ENCODE measurements at regions not wholly inside any gene's neighbourhood (a gene's known extent, or its start where the extent isn't known, plus 50 kb on each side); places are given as distances from the start of the nearest gene placed in this dataset.
"Not testable (repeated sequence)": the region's sequence is repeated elsewhere in the genome, so short reads cannot be mapped to it uniquely, and the experiment has no call there.

DNA sequence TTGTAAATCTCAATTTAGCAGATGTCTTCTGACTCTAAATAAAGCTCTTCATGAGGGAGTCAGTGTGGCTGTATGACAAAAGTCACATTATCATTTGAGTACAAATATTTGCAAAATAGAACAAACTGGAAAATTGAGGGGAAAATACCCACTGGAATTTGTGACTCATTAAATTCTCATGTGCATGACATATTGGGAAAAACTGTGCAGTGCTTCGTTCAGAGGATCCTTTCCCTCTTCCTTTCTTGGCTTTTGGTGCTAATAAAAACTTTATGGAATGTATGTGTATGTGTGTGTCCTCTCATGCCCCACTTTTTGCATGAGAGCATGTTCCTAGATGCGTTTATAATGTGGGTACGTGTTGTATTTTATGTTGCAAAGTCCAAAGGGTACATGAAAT is 267.8 kb downstream of the KTN1 start:
- DNase-seq (ENCODE audit: low read depth) = peak; percentile 49

DNA sequence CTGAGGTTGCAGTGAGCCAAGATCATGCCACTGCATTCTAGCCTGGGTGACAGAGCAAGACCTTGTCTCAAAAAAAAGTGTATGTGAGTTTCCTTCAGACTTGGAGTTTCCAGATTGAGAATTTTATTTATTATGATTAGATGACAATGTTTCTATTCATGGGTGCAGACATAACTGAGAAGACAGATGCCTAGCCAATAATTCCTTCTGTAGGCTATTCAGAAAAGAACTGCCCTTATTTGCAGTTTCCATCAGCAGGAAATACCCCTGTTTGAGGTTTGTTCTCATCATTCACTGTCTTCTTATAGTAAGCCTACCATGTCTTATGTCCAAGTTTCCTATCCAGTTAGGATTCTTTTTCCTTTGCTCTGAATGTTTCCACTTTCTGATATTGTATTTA is 269.0 kb downstream of the KTN1 start:
- no peak for DNase-seq (ENCODE audit: low read depth)

DNA sequence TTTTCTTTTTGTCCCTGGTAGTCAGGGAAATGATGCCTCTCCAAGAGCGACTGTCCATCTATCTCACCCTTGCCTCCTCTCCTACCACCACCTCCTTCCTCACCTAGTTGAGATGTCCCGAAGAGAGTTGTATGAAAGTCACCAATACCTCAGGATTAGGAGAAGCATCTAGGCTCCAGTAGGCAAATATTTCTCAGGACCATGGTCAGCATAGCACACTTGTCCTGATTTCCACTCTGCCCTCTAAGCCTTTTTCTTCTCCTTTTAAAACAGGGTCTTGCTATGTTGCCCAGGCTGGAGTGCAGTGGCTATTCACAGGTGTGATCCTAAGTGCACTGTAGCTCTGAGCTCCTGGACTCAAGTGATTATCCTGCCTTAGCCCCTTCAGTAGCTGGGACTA is 268.4 kb upstream of the PELI2 start:
- no peak for DNase-seq (ENCODE audit: low read depth)

DNA sequence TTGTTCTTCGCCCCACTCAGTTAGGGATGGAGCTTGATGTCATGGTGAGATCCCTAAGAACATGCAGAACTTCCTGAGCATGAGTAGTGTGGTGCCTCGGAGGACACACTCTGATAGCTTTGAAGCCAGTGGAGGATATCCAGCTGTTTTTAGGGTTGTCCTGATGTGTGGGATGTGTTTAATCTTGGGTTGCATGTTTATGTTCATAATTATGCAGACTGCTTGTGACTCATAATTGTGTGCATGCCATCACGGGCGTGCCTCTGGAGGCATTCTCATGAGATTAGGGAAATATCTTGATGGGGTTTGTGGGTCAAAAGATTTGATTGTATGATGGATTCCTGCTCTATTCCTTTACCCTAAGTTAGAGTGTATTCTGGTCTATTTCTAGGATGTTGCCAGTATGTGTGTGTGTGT is 267.4 kb upstream of the PELI2 start:
- peak; percentile 29 for DNase-seq (ENCODE audit: low read depth)

DNA sequence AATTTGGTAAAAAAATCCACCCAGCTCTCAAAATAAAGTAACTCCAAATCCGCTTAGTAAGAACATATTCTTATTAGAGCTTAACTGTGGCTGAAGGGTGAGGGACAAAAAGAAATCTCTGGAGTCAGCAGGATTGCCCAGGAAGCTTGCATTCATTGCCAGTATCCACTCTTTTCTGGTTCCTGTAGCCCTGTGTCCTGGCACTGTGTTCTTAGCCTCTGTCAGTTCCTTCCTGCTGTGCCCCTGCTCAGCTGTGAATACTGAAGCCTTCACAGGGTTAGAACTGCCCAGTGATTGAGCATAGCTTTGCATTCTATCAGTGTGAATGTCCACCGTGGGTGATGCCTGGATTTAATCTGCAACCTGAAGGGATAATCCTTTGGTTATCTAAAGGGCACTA is 266.9 kb upstream of the PELI2 start:
- no peak for DNase-seq (ENCODE audit: low read depth)

DNA sequence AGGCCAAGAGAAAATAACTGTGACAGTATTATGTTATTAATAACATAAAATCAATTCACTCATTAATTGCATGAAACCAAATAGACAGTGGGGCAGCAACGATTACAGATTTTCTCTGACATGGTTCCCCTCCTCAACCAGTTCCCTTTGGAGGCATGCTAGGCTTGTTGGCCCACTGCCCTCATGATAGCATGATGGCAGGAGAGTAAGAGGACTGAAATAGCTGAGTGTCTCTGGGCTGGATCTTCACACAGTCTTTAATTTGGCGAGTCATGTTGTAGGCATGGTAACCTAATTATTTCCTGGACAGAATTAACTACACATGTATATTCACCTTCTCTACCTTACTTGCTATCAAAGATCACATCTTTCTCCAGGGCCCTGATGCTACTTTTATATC is 266.2 kb upstream of the PELI2 start:
- DNase-seq (ENCODE audit: low read depth) = no peak

DNA sequence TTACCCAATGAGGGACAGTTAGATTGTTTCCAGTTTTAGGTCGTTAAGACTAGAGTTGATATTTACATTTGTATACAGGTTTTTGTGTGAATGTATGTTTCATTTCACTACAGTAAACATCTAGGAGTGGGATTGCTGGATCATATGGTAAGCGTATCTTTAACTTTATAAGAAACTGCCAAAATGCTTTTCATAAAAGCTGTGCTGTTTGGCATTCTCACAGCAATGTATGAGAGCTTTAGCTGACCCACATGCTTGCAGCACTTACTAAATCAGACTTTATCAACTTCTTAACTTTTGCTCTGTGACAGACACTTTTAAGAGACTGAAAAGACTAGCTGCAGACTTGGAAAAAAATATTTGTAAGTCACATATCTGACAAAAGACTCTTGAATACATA is 262.5 kb upstream of the PELI2 start:
- no peak for DNase-seq (ENCODE audit: low read depth)

DNA sequence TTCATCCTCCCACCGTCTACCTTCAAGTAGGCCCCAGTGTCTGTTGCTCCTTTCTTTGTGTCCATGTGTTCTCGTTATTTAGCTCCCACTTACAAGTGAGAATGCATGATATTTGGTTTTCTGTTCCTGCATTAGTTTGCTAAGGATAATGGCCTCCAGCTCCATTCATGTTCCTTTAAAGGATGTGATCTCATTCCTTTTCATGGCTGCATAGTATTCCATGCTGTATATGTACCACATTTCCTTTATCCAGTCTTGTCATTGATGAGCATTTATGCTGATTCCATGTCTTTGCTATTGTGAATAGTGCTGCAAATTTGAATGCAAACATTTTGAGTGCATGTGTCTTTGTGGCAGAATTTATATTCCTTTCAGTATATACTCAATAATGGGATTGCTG is 259.6 kb upstream of the PELI2 start:
- DNase-seq (ENCODE audit: low read depth) = no peak

DNA sequence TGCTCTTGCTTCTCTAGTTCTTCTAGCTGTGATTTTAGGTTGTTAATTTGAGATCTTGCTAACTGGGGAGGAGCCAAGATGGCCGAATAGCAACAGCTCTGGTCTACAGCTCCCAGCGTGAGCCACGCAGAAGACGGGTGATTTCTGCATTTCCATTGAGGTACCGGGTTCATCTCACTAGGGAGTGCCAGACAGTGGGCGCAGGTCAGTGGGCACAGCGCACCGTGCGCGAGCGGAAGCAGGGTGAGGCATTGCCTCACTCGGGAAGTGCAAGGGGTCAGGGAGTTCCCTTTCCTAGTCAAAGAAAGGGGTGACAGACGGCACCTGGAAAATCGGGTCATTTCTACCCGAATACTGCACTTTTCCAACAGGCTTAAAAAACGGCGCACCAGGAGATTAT is 256.6 kb upstream of the PELI2 start:
- DNase-seq (ENCODE audit: low read depth) = not testable (repeated sequence)

DNA sequence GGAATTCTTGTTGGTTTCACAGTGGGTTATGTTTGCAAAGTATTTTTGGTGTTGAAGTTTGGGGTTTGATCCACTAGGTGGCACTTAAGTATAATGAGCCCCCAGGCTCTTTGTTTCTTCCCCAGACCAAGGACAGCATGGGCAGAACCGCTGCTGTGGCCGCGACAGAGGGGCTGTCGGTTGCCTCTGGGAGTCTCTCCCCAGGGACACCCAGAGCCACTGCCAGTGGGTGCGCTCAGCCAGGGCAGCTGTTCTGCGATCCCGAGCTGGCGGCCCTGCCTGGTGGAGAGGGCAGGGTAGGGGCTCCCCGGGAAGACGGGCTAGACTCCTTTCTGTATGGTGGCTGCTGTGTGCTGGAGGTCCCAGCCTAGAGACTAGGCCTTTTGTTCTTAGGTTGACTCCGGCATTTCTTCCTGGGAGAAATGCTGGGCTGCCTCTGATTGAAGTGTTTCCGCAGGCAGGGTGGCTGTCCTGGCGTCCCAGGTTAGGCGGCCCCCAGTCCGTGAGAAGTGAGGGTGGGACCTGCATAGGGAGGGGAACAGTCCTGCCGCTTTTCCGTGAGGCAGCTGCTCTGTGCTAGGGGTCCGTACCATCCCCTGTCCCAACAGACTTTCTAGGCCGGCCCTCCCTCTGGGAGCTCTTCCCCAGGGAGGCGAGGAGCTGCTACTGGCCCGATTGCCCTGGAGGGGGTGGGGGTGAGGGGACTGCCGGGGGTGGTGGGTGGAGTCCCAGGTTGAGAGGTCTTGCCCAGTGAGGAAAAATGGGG is 253.1 kb upstream of the PELI2 start:
- no peak for DNase-seq (ENCODE audit: low read depth)

DNA sequence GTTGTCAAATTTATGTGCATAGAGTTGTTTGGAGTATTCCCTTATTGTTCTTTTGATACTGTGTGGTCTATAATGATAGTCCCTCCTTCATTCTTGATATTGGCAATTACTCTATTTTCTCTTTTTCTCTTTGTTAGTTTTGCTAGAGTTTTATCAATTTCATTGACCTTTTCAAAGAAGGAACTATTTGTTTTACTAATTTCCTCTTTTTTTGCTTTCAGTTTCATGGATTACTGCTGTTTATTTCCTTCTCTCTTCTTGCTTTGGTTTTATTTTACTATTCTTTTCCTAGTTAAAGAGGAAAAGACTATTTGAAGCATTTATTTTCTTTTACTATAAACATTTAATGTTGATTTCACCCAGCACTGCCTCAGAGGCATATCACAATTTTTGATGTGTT is 250.9 kb upstream of the PELI2 start:
- no peak for DNase-seq (ENCODE audit: low read depth)

DNA sequence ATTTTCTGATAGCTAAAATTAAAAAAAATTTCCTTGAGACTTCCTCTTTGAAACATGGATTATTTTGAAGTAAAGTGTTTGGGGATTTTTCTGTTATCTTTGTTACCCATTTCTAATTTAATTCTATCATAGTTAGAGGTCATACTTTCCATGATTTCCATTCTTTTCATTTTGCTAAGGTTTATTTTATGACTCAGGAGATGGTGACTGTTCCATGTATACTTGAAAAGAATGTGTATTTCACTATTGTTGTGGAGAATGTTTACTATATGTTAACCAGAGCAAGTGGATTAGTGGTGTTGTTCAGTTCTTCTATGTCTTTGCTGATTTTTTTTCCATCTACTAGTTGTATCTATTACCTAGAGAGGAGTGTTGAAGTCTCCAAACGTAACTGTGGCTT is 250.5 kb upstream of the PELI2 start:
- DNase-seq (ENCODE audit: low read depth) = peak; percentile 14

DNA sequence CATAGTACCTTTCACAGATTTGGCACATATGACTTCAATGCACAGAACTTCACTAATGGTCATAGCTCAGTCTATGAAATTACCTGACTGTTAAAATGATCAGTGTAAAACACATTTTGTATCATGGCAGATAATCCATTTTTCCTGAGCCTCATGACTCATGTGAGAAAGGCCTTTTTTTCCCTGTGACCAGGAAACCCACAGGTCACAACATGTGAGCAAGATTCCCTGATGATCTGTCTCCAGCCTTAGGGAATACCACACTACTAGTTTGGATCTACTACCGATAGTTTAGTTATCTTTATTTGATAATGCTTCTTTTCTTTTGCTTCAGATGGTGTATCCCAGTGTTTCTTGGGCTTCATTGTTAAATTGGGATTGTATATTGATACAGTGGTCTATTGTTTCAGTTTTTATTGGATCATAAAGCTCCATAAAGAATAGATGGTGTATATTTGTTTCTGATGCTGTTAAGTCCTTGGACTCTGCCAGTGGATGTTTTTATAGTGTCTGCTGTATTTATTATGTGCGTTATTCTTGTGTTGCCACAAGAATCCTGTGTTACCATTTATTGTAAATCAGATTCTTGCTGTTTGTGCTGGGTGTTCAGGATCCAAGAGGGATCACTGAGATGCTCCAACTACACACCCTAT is 248.7 kb upstream of the PELI2 start:
- DNase-seq (ENCODE audit: low read depth) = no peak

DNA sequence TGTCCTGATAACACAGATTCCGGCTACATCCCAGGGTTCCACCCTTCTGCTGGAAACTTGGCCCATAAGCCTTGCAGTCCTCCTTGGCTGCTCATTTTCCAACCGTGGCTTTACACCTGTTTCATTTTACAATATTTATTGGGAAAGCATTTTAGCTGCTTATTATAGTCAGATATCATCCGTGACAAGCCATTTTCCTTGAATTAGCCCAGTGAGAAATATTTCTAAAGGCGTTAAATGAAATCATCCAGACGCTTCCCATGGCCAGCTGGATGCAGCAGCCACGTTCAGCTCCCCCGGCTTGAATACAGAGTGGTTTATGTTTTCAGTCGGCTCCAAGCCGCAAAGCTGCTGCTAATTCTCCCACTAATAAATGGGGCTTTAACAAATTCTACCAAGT is 245.0 kb upstream of the PELI2 start:
- no peak for DNase-seq (ENCODE audit: low read depth)

DNA sequence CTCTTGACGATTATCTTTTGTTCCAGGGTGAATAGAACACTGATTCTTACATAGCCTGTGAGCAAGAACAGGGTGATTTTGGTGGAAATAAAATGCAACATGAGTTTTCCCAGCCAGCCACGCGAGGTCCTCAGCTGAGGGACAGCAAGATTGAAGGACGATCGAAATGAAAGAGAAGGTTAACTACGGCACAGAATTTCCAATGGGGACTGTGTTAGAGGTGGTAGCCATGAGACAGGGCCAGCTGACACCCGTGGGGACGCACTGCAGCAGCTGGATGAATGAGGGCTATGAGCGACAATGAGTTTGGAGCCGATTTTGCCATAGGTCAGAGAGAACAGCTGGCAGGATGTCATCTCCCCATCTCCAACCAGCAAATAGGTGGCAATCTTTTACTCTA is 243.4 kb upstream of the PELI2 start:
- no peak for DNase-seq (ENCODE audit: low read depth)

DNA sequence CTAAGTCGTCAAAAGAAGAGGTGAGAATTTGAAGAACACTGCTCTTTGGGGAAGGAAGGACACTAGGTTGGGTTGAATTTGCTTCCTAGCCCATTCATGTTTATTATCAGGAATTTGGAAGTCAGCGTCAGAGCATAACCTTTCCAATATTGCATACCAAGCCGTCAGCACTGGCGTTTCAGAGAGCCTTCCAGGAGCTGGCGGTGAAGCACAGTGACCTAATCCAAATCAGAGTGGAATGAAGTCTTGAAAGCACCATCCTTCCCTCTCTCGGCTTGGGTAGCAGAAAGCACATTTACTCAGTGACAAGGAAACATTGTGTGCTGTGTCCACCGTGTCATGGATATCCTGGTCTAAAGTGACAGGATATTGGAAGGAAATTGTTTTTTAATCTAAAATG is 240.3 kb upstream of the PELI2 start:
- no peak for DNase-seq (ENCODE audit: low read depth)

DNA sequence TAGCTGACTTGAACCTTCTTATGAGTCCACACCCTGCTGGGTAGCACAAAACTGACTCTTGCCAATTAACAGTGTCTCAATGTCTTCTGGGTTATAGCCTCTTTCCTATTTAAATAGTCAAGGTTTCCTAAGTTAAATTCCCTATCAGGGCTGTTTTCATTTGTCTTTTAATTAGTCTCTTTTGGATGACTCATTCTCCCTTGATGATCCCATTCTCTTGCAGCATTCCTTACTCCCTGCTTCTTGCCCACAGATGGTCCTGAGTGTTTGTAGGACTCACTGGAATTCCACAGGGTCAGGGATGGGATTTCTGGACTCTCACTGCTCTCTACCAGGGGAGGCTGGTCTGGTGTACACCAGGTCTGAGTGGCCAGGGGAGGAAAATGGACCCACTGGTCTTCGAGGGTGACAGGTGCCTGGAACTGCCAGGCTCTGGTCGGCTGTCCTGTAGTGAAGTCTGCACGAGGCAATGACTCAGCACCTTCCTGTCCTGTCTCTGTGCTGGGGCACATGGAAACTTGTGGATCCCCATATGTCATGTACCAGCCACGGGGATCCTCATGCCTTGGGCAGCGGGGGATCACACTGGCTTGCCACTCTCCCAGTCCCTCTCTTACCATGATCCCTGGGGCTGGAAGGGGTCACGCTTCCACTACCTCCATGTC is 236.5 kb upstream of the PELI2 start:
- peak; percentile 10 for DNase-seq (ENCODE audit: low read depth)

DNA sequence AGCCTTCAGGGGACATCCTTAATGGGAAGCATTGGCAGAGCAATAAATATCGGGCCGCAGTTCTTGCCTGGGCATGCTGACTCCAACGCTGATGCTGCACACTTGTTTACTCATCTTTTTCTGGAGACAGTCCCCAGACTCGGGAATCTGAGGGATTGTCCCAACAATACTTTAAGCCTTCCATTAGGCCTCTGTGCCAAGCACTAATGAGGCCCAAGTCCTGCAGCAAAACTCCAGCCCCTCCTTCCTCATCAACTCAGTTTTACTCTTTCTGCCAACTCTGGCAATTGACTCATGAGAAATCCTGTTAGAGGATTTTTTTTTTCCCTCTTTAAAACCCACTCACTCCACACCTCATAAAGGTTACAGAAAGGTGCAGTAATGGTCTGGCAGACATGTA is 233.4 kb upstream of the PELI2 start:
- DNase-seq (ENCODE audit: low read depth) = no peak

DNA sequence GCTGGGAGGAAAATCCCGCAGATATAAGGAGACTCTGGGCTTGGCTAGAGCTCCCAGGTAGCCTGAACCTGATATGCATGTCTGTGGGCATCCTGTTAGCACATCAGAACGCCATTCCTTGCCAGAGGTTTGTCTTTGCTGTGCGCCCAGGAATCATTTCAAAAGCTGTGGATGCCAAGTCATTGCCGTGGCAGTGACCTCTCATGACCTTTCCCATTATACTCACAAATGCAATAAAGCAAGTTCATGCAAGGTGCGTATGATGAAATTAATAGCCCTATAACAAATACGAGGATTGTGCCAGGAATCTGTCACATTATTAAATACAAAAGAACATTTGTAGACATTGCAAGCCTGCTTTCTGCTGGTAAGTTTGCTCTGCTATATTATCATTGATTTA is 229.1 kb upstream of the PELI2 start:
- no peak for DNase-seq (ENCODE audit: low read depth)

DNA sequence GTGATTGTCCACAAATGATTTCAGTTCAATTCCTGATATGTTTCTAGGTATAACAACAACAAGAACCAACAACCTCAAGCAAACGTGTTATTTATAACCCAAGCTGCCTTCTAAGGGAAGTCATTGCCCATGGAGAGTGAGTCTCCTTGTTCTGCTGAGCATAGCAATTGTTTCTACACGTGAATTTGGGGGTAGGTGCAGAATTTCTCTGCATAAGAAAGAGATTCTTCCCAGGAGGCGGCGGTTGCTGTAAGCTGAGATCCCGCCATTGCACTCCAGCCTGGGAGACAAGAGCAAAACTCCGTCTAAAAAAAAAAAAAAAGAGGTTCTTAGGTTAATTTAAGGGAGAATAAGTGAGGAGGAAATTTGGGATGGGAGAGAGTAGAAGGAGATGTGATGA is 226.5 kb upstream of the PELI2 start:
- DNase-seq (ENCODE audit: low read depth) = no peak

DNA sequence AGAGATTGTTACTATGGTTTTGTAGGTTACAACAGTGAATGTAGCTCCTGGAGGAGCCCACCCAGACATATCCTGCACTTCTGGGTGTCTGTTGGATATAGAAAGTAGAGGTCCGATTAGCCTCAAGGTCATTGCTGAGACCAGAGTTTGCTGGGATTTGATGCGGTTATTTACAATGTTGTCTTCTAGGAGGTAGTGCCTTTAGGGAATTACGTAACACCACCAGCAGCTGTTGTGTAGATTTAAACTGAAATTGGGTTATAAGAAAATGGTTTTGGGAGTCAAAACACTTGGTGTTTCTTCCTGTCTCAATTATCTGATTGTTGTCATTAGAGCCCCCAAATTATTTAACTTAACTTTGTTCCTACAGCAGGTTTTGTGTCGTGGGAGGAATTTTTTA is 225.3 kb upstream of the PELI2 start:
- DNase-seq (ENCODE audit: low read depth) = no peak

DNA sequence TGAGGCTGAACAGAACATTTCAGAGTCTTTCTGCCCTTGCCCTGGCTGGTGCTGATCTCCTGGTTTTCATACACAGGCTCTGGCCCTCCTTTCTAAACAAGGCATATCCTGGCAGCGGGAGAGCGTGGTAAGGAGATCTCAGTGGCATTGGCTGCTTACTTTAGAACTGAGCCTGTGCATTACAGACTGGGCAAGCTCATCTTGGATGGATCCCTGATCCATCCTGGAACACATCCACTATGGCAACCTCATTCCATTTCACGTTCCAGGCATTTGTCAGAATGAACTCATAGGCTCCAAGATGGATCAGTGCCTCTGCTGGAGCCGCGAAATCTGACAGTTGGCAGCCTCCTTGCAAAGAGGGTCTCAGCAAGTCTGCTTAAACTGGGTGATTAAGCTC is 224.5 kb upstream of the PELI2 start:
- no peak for DNase-seq (ENCODE audit: low read depth)

DNA sequence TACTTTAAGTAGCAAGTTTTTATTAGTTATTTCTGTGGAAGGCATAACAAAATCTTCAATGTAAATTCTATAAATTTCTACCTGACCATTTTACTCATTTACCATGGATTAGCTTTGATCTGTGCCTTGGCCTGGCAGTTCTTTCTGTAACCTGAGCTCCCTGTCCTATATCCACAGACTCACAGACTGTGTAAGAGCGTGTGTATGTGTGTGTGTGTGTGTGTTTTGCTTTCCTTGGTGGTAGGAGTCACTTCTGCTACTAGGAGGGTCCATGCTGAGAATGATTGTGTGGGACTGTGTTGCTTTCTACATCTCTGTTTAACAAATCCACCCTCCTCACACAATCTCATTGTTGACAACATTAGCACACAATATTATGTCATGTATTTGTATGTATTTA is 221.2 kb upstream of the PELI2 start:
- DNase-seq (ENCODE audit: low read depth) = no peak

DNA sequence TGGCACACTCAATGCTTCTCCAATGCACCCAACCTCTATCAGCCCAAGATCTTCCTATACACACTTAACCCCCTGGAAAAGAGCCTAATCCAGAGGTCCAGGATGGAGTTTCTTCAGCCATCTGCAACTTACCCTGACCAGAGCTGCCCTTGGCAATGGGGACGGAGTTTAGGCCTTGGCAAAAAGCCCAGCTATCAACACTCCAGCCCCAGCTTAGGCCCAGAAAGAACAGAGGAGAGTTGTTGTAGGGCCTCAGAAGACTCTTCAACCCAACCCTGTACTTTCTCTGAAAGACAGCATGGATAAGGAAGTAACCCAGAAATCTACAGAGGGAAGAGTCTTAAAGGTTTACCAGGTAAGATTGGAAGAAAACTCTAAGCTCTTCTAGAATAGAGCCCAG is 219.3 kb upstream of the PELI2 start:
- DNase-seq (ENCODE audit: low read depth) = no peak
